LHCN-M2 (cell line): ENCODE measurements at regions not wholly inside any gene's neighbourhood (a gene's known extent, or its start where the extent isn't known, plus 50 kb on each side); places are given as distances from the start of the nearest gene placed in this dataset.

ENCODE experiments used
- DNase-seq: peaks from one replicate; pipeline ENCODE4 v3.0.0-alpha.2; 2012; ENCODE audit warnings: low read depth

DNA sequence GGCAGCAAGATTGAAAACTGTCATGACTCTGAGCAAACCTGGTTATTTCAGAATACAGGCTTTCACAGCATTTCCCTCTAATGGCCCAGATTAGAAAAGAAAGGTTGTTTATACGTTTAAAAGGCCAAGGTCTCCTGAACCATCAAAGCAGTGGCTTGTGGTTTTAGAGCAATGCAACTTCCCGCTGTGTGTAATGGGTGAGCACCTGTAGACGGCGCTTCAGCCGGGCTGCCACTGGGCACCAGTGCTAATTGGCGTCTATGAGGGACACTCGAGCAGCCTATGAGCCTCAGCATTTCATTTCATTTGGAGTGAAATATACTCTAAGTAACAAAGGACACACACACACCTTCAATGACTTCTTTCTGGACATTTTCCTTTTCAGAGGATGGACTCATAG lies 671.0 kb upstream of the FZD8 start:
- no peak for DNase-seq

DNA sequence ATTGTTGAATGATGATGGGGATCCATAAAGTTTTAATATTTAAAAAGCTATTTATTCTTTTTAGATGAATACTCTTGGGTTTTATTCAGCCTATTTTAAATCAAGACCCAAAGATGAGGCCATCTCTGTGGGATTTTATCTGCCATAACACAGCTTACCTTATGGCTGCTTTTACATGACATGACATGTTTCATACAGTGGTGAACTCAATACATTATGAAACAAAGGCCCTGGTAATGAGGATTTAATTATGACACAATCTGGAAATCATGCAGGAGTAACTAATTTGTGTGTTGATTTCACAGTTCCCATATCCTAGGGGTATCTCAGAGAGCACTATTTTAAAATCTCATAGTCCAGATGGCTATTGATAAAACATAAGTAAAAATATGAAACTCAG lies 661.8 kb upstream of the FZD8 start:
- no peak for DNase-seq

DNA sequence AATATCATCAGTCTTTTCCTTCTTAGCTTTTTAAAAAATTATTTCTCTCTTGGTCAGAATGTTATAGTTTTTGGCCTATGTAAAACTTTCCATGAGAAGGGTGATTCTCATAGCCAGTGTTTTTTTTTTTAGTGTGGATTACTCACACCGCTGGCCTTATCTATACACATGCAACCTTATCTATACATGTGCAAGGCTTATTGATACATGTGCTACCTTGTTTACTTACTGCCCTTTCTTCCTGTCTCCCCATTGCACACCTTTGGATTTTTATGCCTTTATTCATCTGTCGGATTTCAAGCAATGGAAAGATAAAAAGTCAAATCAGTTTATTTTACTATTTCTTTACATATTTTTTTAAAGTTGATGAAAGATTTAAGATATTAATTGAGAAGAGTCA lies 660.0 kb upstream of the FZD8 start:
- DNase-seq, result no peak

DNA sequence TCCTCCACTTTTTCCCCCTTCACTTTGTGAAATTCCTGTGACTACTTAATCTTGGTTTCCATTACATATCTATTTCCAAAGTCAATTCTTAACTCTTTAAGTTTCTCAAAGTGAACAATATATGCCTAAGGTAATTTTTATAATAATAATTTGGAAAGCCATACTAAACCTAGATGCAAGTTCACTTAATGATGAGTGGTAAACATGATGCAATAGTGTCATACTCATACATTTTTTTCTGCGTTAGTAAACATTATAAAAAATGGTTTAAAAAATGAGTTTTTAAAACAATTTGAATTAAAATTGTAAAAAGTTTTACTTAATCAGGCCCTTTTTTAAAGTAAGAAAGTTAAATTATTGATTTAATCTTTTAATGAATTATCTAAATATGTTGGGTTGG lies 659.4 kb upstream of the FZD8 start:
- no peak for DNase-seq

DNA sequence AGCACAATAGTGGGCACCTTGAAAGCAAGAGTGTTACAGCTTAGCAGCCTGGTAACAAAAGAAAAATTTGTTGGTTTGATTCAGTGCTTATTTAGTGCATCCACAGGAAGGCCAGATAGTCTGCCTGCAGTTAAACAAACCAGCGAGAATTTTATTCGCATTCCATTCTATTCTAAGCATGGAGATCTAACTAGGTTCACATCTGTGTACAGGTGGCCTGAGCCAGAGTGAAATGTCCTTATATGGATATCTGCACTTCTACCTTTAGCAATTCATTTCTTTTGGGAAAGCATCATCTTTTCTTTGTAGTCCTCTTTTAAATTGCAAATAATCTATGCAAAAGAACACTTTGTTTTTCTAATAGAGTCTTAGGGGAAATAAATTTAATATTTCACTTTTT lies 659.0 kb upstream of the FZD8 start:
- no peak for DNase-seq

DNA sequence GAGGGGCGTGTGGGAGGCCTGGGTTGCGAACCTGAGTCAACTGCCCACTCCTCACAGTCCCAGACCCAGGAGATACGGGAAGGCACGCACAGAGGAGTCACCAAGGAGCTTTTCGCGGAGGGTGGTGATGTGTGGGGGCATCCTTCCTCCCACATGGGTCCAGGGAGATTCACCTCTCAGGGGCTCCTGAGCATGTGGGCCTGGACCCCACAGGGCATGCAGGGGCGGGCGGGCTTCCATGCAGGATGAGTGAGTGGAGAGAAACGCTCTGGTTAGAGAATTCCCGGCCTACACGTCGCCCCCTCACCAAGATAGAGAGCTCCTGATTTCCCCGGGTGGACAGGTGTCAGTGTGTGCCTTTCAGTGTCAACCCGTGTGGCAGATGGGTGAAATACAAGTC lies 641.7 kb upstream of the FZD8 start:
- no peak for DNase-seq

DNA sequence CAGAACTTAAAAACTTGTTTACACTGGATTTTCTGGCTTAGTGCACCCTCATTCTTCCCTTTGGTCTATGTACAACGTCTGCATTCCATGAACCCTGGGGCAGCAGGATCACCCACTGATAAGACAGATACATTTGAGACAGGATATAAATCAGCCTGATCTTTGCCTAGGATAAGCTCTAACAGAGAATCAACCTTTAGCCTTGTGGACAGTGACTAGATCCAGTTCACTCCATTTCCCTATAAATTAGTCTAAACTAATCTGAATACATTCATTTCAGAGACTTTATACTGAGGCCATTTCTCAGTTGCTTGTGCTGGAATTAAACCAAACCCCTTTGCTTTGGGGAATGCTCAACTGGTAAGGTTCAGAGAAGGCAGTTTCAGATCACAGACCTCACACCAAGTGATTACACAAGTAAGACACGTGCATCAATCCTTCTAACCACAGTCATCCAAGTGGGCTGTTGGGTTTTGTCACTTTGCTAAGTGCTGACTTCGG lies 639.8 kb upstream of the FZD8 start:
- DNase-seq, result peak; percentile 9

DNA sequence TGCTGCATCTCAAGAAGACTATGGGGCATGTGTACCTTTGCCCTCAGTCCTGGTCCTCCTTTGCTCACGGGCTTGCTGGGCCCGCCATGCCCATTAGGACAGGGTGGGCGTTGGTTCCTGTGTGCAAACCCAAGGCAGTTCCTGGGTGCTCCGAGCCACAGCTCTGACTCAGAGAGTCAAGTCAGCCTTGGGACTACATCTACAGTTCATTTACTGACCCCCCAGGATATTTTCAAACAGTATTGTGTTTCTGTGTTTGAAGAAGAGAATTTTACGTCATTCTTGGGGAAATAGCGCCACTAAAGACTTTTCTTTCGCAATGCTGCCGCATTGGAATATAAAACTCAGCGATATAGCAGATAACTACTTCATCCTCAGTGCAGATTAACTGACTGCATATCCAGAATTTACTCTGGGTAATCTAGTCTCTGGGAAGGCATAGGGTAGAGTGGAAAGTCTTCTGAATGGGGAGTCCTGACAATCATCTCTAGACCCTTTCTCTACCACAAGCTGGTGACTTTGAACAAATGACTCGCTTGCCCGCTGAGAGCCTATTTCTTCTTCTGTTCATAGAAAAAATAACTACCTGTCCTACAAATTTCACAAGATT lies 638.9 kb upstream of the FZD8 start:
- DNase-seq, result no peak

DNA sequence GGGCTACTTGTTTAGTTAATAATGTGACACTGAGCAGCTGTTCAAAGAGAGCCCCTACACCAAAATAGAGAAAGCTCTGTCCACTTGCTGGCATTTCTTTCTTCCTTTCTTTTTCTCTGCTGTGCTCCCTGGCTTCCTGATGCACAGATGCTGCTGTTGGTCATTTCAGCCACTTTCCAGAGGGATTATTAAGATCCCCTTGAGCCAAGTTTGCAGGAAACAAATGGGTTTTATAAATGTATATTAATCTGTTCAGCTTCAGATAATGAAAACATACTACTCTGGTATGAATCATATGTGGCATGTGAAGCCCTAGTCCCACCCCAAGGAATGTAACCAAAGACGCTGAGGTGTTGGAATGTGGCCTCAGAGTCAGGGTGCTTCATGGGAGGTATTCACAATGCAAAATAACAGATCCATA lies 638.2 kb upstream of the FZD8 start:
- peak; percentile 11 for DNase-seq

DNA sequence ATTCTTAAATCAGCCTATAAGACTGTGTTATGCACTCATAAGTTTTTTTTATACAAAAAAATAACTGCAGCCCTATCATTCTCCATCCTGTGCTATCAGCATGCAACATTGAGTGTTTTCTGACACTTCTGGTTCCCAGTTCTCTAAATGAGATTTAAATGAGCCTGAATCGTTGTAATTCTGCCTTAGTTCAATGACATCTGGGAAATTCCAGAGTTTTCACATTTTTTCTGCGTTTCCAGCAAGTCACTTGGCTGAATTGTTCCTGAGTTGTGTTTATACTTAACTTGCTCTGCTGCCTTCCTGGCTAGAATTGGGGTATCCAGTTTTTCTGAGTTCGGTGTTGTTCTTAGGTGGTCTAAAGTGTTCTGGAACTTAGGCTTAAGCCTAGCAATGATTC lies 636.1 kb upstream of the FZD8 start:
- no peak for DNase-seq

DNA sequence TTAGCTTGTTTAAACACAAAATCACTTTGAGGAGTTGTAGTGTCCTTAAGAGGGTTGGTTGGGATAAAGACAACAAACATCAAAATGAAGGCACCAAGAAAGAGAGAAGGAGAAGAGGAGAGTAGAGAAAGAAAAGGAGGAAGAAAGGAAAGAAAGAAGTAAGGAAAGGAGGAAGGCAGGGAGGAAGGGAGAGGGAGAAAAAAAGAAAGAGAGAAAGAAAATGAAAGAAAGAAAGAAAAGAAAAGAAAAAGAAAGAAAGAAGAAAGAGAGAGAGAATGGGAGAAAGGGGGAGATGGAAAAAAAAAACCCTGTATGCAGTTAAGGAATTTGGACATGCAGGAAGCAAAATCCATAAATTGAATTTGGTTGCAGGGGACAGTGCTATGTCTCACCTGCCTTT lies 635.4 kb upstream of the FZD8 start:
- DNase-seq, result no peak

DNA sequence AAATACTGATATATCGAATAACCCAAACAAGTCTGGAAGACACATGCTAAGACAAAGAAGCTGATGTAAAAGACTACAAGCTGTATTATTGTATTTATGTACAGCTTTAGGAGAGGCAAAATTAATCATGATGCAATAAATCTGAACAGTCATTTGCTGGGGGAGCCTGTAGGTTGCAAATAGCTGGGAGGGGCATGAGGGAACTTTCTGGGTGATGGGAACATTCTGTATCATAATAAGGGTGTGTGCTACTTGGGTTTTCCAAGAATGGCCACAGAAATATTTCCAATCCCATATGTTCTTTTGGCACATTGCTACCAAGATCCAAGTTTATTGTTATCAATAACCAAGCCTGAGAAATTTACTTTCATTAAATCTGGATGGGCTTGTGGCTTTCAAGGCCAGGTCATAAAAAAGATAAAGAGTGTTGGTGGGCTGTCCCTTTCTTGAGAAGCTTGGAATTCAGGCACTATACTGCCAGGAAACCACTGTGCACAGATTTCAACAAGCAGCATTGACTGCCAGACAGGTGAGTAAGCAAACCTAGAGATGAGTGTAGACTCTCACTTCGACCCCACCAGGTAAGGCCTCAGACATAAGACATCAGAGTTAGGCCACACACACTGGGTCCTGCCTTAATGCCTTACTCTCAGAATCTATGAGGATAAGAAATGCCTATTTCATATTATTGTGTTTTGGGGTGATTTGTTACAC lies 629.7 kb upstream of the FZD8 start:
- no peak for DNase-seq

DNA sequence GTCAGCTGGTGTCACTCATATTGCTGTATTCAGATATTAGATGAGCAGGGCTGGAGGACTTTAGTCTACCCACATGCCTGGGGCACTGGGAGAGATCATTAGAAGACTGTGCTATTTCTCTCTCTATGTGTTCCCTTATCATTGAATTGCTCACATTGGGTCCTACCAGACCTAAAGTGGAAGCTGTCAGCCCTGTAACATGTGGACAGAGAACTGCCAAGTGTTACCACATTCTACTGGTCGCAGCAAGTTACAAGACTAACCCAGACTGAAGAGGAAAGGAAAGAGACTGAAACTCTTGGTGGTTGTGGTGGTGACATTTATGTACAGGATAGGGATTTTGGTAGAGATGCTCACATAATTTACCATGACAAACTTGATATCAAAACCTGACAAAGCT lies 627.1 kb upstream of the FZD8 start:
- no peak for DNase-seq

DNA sequence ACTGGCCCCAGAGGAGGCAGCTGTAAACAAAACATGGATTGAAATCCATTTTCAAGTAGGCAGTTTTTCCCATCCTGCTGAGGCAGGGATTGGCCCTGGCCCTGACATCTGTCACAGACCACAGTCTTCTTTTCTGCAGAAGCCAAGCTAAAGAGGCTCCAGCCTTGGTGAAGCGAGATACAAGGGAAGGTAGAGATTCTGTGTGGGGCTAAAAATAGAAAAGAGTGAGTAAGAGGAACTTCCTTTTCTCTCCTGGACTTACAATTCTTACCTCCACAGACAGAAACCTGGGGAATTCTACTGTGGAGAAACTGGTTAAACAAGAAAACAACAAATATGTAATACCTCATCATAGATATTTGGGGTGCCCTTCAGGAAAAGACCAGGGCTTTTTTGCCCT lies 624.8 kb upstream of the FZD8 start:
- DNase-seq, result no peak

DNA sequence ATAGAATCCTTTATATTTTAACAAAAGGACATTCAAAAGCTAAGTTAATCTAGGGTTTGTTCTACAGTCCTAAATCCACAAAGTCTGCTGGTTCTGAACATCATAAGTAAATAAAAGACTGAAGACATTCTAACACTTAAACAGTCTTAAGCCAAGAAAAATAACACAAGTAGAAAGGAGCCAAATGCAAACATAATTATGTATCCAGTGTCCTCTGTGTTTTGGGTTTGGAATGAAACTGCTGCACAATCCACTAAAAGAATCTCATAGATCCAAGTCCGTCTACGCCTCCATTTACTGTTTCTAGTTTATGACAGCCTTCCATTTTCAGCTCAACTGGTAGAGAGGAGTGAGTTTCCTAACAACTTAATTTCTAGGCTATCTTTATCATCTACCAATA lies 623.6 kb upstream of the FZD8 start:
- DNase-seq, result no peak

DNA sequence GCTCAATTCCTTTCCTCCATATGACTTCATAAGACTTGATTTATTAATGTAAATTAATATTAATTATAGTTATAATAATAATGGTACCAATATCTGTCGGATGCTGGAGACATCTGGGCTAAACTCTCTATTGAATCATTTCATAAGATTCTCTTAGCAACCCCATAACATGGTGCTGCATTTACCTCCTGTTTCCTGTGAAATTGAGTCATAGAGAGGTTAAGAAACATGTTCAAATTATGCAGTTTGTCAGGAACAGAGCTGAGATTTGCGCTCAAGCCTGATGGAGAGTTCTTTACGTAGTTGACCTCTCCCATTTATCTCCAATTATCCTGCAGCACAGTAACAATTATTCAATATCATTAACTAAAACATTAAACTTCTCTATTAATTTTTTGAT lies 621.8 kb upstream of the FZD8 start:
- no peak for DNase-seq

DNA sequence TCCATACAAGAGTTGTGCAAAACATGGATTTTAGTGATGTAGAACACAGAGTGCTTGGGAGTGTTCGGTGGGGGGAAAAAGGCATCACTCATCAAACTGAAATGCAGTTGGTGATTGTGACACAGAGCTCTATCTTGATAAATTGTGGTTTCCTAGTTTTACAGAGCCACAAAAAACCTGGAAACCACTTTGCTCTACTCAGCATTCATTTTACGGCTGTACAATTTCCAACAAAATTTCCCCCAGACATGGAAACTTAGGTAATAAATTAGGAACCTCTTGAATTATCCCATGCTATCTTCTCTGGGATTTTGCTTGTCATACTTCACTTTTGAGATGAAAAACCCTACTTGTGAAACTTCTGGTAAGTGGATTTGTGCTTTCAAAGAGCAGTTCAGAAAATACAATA lies 614.9 kb upstream of the FZD8 start:
- DNase-seq, result peak; percentile 41

DNA sequence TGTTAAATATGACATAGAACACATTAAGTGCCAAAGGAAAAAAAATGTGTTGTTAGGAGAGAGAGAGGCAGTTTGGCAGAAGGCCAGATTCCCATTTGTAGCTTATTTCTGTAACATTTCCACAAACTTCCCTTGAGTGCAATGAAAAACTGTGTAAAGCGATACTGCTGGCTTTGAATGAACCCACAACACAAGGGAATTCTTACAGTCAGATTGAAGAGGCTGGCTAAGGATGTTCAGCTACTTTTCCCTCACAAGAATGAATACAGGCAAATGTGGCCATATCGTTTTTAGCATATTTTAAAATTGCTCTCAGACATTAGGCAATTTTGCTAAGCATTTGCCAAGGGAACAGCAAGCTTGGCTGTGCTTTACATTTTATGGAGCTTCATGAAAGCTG lies 614.1 kb upstream of the FZD8 start:
- peak; percentile 47 for DNase-seq

DNA sequence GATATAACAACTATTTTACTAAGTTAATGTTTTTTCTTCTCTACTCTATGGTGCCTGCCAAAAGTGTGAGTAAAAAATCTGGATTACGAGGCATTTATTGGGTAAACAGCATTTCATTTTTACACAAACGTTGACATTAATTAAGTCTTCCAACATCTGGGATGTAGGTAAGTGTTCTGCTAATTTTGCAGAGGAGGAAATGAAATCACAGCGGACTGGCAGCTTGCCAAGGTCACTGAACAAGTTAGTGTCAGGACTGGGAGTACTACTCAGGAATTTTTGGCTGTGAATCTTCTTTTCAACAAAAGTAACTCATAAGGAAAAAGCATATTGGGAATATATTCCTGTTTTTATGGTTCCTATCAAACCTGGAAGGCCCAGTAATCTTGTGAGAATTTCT lies 612.1 kb upstream of the FZD8 start:
- peak; percentile 23 for DNase-seq

DNA sequence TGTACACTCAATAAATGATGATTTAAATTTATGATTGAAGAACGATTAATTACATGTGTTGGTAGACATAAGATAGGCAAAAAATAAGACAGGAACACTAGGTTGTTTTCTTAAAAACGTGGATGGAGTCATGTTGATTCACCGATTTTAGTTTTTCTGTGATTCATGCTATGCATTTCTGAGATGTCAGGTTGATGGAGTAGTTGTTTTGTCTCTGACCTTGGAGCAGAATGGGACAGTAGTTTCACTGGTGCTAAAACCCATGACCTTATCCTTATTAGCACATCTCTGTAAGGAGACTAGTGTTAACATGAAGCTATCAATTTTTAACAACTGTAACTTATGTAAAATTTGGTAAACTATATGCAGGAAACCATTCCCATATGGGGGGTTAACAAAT lies 611.6 kb upstream of the FZD8 start:
- no peak for DNase-seq

DNA sequence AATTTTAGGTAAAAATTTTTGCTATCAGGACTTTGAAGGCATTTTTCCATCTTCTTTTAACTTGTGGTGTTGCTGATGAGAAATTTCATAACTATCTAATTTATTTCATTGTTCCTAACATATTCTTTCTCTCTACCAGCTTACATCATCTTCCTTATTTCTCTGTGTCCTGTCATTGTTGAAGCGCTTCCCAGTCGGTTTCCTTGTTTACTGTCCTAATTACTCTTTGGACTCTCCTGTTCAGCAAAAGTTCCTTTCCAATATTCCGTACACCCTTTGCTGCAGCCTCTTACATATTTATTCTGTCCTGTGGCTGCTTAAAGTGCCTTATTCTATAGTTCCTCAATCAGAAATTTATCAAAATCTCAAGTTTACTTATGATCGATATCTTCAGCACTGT lies 609.0 kb upstream of the FZD8 start:
- DNase-seq, result no peak

DNA sequence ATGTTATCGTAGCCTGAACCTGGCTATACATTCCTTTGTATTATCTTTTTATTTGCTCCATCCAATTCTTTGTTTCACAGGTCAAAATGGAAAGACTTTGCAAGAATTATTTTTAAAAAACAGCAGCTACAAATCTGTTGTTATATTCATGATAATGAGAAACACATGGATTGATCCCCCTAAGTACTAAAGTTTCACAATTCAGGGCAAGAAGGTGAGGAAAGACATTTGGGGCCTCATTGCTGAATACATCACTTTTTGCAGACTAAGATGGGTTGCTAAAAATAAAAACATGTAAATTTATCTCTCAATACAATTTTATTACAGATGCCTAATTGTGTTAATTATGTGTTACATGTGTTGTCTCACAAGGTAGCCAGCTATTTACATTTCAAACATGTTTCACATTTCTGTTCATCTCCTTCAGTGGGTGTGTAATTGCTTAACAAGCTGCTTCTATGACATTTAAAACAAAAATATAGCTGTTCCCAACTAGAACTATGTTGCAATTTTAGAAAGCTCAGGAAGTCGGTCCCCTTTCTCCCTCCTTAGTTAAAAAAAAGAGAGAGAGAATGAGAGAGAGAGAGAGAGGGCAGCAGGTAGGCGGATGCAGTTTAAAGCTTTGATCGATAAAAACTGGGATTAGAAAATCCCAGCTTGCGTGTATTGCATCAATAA lies 606.3 kb upstream of the FZD8 start:
- no peak for DNase-seq

DNA sequence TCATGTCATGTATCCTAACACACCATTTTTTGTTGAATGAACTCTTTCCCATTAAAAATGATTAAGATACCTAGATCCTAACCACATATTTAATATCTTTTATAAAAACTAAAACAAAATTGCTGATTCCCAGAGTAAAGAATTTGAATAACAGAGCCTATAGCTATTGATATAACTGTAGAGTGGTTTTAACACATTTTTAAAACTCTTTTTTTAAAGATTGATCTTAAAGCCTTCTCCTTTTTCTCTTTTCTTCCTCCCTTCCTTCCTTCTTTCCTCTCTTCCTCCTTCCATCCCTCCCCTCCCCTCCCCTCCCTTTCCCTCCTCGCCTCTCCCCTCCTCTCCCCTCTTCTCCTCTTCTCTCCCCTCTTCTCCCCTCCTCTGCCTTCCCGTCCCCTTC lies 605.4 kb upstream of the FZD8 start:
- DNase-seq, result no peak
